K562 (cell line): ENCODE measurements at regions not wholly inside any gene's neighbourhood (a gene's known extent, or its start where the extent isn't known, plus 50 kb on each side); places are given as distances from the start of the nearest gene placed in this dataset.

Experiments used
- ATAC-seq: fragments of 200-7000 bp; cut with Tn5 transposase; 3 replicates; pipeline ENCODE4 v1.9.1; 2020; ENCODE audit warnings: moderate library complexity
- BruUV-seq: library from RNA; stranded (reverse); fragments of 400-500 nt; replicated peaks from 2 replicates; lab custom pipeline; 2021; lab: Mats Ljungman, UMichigan
- CTCF ChIA-PET: fragments of 300-600 bp; formaldehyde crosslinking; extraction: SDS; loops from one replicate; lab custom pipeline; 2021; ENCODE audit warnings: low intra/inter-chr PET ratio; lab: Yijun Ruan, JAX
- POLR2A ChIA-PET: fragments of 300-600, 350-650 bp; sonication (Branson Sonifier 250); formaldehyde crosslinking; extraction: SDS; loops from one replicate; lab custom pipeline; 2021; ENCODE audit warnings: antibody characterized with exemption, inconsistent platforms; lab: Yijun Ruan, JAX
- DNase-seq, 4 experiments: peaks; one replicate each; pipeline versions ENCODE4 v3.0.0 to v3.0.0-alpha.2; 2011 to 2018; ENCODE audit warnings: low spot score in 3 of 4, mixed read lengths in 3 of 4; ENCODE audit errors: extremely low read depth in 1 of 4
- FAIRE-seq: peaks from 2 replicates; lab custom pipeline; 2011; peaks lifted over from hg19 to GRCh38; lab: Jason Lieb, UNC
- H2AFZ ChIP-seq: 2 replicates; pipeline ENCODE4 v1.6.0; 2011; ENCODE audit warnings: low read depth, low read length, control low read depth, inconsistent platforms
- H3K27ac ChIP-seq: fragments of 200-600 bp; 3 replicates; pipeline ENCODE4 v1.8.0; 2011; ENCODE audit warnings: low read depth, mild to moderate bottlenecking, control low read depth, inconsistent platforms, low read length, moderate library complexity, mixed read lengths; ENCODE audit errors: extremely low read depth
- H3K27me3 ChIP-seq, 2 experiments: fragments of 300-600 bp in 1 of 2; 2 replicates in 1 of 2; 3 replicates in 1 of 2; pipeline versions ENCODE4 v1.6.0 to v1.8.0; 2011; ENCODE audit warnings: inconsistent platforms in 2 of 2, low read length in 2 of 2, mild to moderate bottlenecking in 1 of 2, mixed read lengths in 1 of 2, moderate library complexity in 1 of 2; ENCODE audit not compliant: control insufficient read depth in 2 of 2, insufficient read depth in 2 of 2
- H3K36me3 ChIP-seq: fragments of 300-600 bp; 3 replicates; pipeline ENCODE4 v1.8.0; 2011; ENCODE audit warnings: mild to moderate bottlenecking, low read length, inconsistent platforms; ENCODE audit not compliant: control insufficient read depth, insufficient read depth
- H3K4me1 ChIP-seq, 2 experiments: fragments of 200-600 bp in 1 of 2; replicated peaks in 1 of 2; 2 replicates in 1 of 2; 3 replicates in 1 of 2; pipeline versions ENCODE4 v1.5.1 to v1.8.0; 2011; ENCODE audit warnings: inconsistent platforms in 2 of 2, low read length in 2 of 2, mild to moderate bottlenecking in 1 of 2, mixed read lengths in 1 of 2, moderate library complexity in 1 of 2; ENCODE audit not compliant: control insufficient read depth in 2 of 2, insufficient read depth in 2 of 2
- H3K4me2 ChIP-seq: 2 replicates; pipeline ENCODE4 v1.6.1; 2011; ENCODE audit warnings: low read length, control low read depth, inconsistent platforms, mixed read lengths; ENCODE audit not compliant: insufficient read depth
- H3K4me3 ChIP-seq: fragments of 200-600 bp; sonication (generic), shearing (Covaris generic); 2 replicates; pipeline ENCODE4 v1.5.1; 2016; ENCODE audit warnings: control low read depth, inconsistent platforms
- H3K79me2 ChIP-seq: fragments of 200-600 bp; 3 replicates; pipeline ENCODE4 v1.8.0; 2011; ENCODE audit warnings: low read length, inconsistent platforms; ENCODE audit not compliant: control insufficient read depth, insufficient read depth
- H3K9ac ChIP-seq, 2 experiments: 2 replicates each; pipeline versions ENCODE4 v1.6.0 to v1.6.1; 2011; ENCODE audit warnings: low read depth in 2 of 2, low read length in 2 of 2, control low read depth in 1 of 2, inconsistent platforms in 1 of 2, mild to moderate bottlenecking in 1 of 2, mixed read lengths in 1 of 2; ENCODE audit not compliant: insufficient read depth in 1 of 2
- H3K9me1 ChIP-seq: one replicate; pipeline ENCODE4 v1.6.0; 2011; ENCODE audit warnings: inconsistent platforms, mild to moderate bottlenecking, low read length, moderate library complexity; ENCODE audit not compliant: control insufficient read depth, insufficient read depth
- H3K9me3 ChIP-seq: replicated peaks from 2 replicates; pipeline ENCODE4 v1.5.1; 2011; ENCODE audit warnings: low read depth, low read length, inconsistent platforms; ENCODE audit not compliant: control insufficient read depth, insufficient read depth
- H4K20me1 ChIP-seq: replicated peaks from 2 replicates; pipeline ENCODE4 v1.6.1; 2011; ENCODE audit warnings: low read length, inconsistent platforms, mixed read lengths; ENCODE audit not compliant: control insufficient read depth, insufficient read depth
- CHD1 ChIP-seq: fragments of 200-600 bp; sonication (generic); IDR thresholded peaks from one replicate; pipeline ENCODE4 v1.6.1; 2012; ENCODE audit warnings: mild to moderate bottlenecking, moderate library complexity, low read length, inconsistent platforms
- HNRNPK ChIP-seq: fragments of 200-400 bp; formaldehyde crosslinking; IDR thresholded peaks from one replicate; pipeline ENCODE4 v1.6.1; 2018; ENCODE audit warnings: mild to moderate bottlenecking, low read depth, low read length; ENCODE audit not compliant: poor library complexity, severe bottlenecking
- KLF6 ChIP-seq: fragments of 250-450 bp; sonication (Bioruptor Pico); IDR thresholded peaks from 2 replicates; pipeline ENCODE4 v1.4.0; 2020; ENCODE audit warnings: mild to moderate bottlenecking, moderate library complexity, borderline replicate concordance
- RBM17 ChIP-seq: fragments of 200-400 bp; formaldehyde crosslinking; IDR thresholded peaks from 2 replicates; pipeline ENCODE4 v1.6.1; 2017; ENCODE audit warnings: low read depth, mild to moderate bottlenecking, low read length, borderline replicate concordance
- SRSF3 ChIP-seq: fragments of 200-400 bp; formaldehyde crosslinking; IDR thresholded peaks from 2 replicates; pipeline ENCODE4 v1.6.1; 2016; ENCODE audit warnings: mild to moderate bottlenecking, low read length, moderate library complexity; ENCODE audit not compliant: insufficient read depth
- ZEB2 ChIP-seq: fragments of 450-650 bp; IDR thresholded peaks from 2 replicates; pipeline ENCODE4 v1.6.1; 2016
- ZNF280A ChIP-seq: fragments of 450-650 bp; IDR thresholded peaks from 2 replicates; pipeline ENCODE4 v1.6.1; 2018; ENCODE audit warnings: mild to moderate bottlenecking, low read depth; ENCODE audit not compliant: partially characterized antibody
- ZNF384 ChIP-seq: IDR thresholded peaks from 2 replicates; pipeline ENCODE4 v1.6.1; 2012; ENCODE audit warnings: low read depth, low read length, improper control_type of control experiment
- WGBS: fragments of 100-300 bp; shearing (Covaris generic); methylation state at CpG from one replicate; pipeline ENCODE4 v1.1.6; 2016; ENCODE audit warnings: low coverage, mixed read lengths; ENCODE audit not compliant: insufficient coverage; ENCODE audit errors: missing lambda C conversion rate; 5-methylcytosine and 5-hydroxymethylcytosine counted together
- in situ Hi-C: fragments of 300-500 bp; cut with MboI; formaldehyde crosslinking; loops from 4 replicates; pipeline ENCODE4 v1.15.0; 2018; ENCODE audit warnings: inconsistent platforms, mixed read lengths
- intact Hi-C: fragments of 100-400 bp; cut with micrococcal nuclease; formaldehyde crosslinking; loops from 2 replicates; pipeline ENCODE4 v1.14.2; 2022
- TF ChIP-seq, protein P1 (sequence below): sonication (generic); formaldehyde crosslinking; IDR thresholded peaks from 2 replicates; pipeline ENCODE4 v1.8.0; 2022; ENCODE audit warnings: mild to moderate bottlenecking, missing genetic modification reagents

DNA sequence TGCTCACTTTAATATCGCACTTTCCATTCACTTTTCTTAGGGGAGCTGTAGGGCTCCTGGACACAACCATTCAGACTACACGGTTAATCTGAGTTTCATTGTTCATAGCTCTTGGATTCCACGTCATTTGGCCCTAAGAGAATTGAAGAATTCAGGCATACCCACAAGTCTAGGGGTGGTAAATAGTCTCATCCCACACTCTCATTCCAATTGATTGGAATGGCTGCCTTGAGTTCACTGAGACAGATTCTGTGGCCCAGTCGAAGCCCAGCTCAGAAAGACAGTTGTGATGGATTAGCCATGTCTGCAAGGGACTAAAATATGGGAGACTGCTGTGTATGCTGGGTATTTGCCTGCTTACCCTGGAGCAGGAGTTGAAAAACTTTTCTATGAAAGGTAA lies 124.6 kb downstream of the TFCP2L1 start:
- no TSS peak for BruUV-seq
- POLR2A ChIA-PET = interaction anchor here (0.8 kb wide), 1 partner anchor 10 kb away, joined by 3 read pairs; no protein-coding TSS in a partner anchor
- Histone ChIP-seq H4K20me1 (no peaks in the 10 kb centered on the region), H3K27me3 (0 out of 5 replicates have a peak, but pooled peaks cover 0 to 2% of the 10 kb centered on the region in 2 experiments), H3K9me1 (no peaks in the 10 kb centered on the region), H3K79me2 (no peaks in the 10 kb centered on the region), H3K27ac (no peak overlapping the region), H3K9ac (no peak overlapping the region), H3K36me3 (no peaks in the 10 kb centered on the region), H3K9me3 (no peaks in the 10 kb centered on the region; the same call in 1 of the 2 replicates), H3K4me3 (no peak overlapping the region), H3K4me1 (no peaks in the 10 kb centered on the region), H3K4me2 (no peak overlapping the region), H2AFZ (no peak overlapping the region)
- intact Hi-C loops (no loop called here), in situ Hi-C loops (no loop called here)
- no peak for ATAC-seq
- CTCF ChIA-PET = no interaction called here
- 3% methylated on average over 4 of the region's 4 CpGs for WGBS
- DNase-seq = no peak
- FAIRE-seq = no peak
- TF ChIP-seq, protein P1, sequence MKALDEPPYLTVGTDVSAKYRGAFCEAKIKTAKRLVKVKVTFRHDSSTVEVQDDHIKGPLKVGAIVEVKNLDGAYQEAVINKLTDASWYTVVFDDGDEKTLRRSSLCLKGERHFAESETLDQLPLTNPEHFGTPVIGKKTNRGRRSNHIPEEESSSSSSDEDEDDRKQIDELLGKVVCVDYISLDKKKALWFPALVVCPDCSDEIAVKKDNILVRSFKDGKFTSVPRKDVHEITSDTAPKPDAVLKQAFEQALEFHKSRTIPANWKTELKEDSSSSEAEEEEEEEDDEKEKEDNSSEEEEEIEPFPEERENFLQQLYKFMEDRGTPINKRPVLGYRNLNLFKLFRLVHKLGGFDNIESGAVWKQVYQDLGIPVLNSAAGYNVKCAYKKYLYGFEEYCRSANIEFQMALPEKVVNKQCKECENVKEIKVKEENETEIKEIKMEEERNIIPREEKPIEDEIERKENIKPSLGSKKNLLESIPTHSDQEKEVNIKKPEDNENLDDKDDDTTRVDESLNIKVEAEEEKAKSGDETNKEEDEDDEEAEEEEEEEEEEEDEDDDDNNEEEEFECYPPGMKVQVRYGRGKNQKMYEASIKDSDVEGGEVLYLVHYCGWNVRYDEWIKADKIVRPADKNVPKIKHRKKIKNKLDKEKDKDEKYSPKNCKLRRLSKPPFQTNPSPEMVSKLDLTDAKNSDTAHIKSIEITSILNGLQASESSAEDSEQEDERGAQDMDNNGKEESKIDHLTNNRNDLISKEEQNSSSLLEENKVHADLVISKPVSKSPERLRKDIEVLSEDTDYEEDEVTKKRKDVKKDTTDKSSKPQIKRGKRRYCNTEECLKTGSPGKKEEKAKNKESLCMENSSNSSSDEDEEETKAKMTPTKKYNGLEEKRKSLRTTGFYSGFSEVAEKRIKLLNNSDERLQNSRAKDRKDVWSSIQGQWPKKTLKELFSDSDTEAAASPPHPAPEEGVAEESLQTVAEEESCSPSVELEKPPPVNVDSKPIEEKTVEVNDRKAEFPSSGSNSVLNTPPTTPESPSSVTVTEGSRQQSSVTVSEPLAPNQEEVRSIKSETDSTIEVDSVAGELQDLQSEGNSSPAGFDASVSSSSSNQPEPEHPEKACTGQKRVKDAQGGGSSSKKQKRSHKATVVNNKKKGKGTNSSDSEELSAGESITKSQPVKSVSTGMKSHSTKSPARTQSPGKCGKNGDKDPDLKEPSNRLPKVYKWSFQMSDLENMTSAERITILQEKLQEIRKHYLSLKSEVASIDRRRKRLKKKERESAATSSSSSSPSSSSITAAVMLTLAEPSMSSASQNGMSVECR (CRISPR knock-in tag) = no peak
- no peak for TF ChIP-seq KLF6 (CRISPR knock-in tag)
- no peak for TF ChIP-seq HNRNPK
- no peak for TF ChIP-seq ZEB2
- TF ChIP-seq CHD1 = no peak
- no peak for TF ChIP-seq ZNF280A
- no peak for TF ChIP-seq SRSF3
- no peak for TF ChIP-seq ZNF384
- TF ChIP-seq RBM17 = no peak
